Activated naive CD4-positive, alpha-beta T cell treated with anti-CD3 and anti-CD28 coated beads for 36 hours (primary cell): ENCODE measurements at regions not wholly inside any gene's neighbourhood (a gene's known extent, or its start where the extent isn't known, plus 50 kb on each side); places are given as distances from the start of the nearest gene placed in this dataset.

Experiments used
- CTCF ChIA-PET: fragments of 350-600 bp; sonication (Branson Sonifier 250); formaldehyde crosslinking; loops from one replicate; lab custom pipeline; 2021; ENCODE audit warnings: antibody characterized with exemption; lab: Charles Lee
- DNase-seq: peaks from one replicate; pipeline ENCODE4 v3.0.0-alpha.2; 2020
- H3K27ac Mint-ChIP-seq: one replicate; pipeline ENCODE4 v1.8.0; 2021; ENCODE audit warnings: mild to moderate bottlenecking, mixed read lengths
- H3K27me3 Mint-ChIP-seq: one replicate; pipeline ENCODE4 v1.8.0; 2021; ENCODE audit warnings: low read depth, mixed read lengths
- H3K36me3 Mint-ChIP-seq: one replicate; pipeline ENCODE4 v1.8.0; 2021; ENCODE audit warnings: low read depth, mixed read lengths
- H3K4me1 Mint-ChIP-seq: one replicate; pipeline ENCODE4 v1.8.0; 2021; ENCODE audit warnings: low read depth, mixed read lengths
- H3K4me3 Mint-ChIP-seq: one replicate; pipeline ENCODE4 v1.8.0; 2021; ENCODE audit warnings: mild to moderate bottlenecking, moderate library complexity, mixed read lengths
- H3K9me3 Mint-ChIP-seq: one replicate; pipeline ENCODE4 v1.8.0; 2021; ENCODE audit warnings: mixed read lengths
- intact Hi-C: fragments of 100-400 bp; cut with micrococcal nuclease; formaldehyde crosslinking; loops from one replicate; pipeline ENCODE4 v1.15.1; 2023

GRCh38 chr15:98266295-98266694 lies 305.8 kb downstream of the ARRDC4 start:
- CTCF ChIA-PET = no interaction called here

GRCh38 chr15:98268163-98268562 lies 307.7 kb downstream of the ARRDC4 start:
- Mint-ChIP-seq H3K9me3 (peaks cover 15% of the 10 kb centered on the region), H3K36me3 (no peaks in the 10 kb centered on the region), H3K27ac (no peak overlapping the region), H3K4me3 (no peak overlapping the region), H3K4me1 (no peaks in the 10 kb centered on the region), H3K27me3 (no peaks in the 10 kb centered on the region)
- intact Hi-C loops = no loop called here
- DNase-seq = no peak
- CTCF ChIA-PET = interaction anchor here (0.5 kb wide), 1 partner anchor 27 kb away, joined by 3 read pairs; no protein-coding TSS in a partner anchor

More at GRCh38 chr15:98266295-98266694, 305.8 kb downstream of the ARRDC4 start:
- H3K36me3 Mint-ChIP-seq = no peaks in the 10 kb centered on the region
- H3K9me3 Mint-ChIP-seq = peaks cover 16% of the 10 kb centered on the region
- intact Hi-C loops = no loop called here
- DNase-seq = no peak
- no peaks in the 10 kb centered on the region for H3K4me1 Mint-ChIP-seq
- no peak overlapping the region for H3K27ac Mint-ChIP-seq
- H3K4me3 Mint-ChIP-seq = no peak overlapping the region
- peaks cover 2% of the 10 kb centered on the region for H3K27me3 Mint-ChIP-seq

GRCh38 chr15:98272625-98273024 lies 312.1 kb downstream of the ARRDC4 start:
- H3K27me3 Mint-ChIP-seq = peaks cover 11% of the 10 kb centered on the region
- peaks cover 3% of the 10 kb centered on the region for H3K4me1 Mint-ChIP-seq
- H3K36me3 Mint-ChIP-seq = no peaks in the 10 kb centered on the region
- H3K4me3 Mint-ChIP-seq = no peak overlapping the region
- no peak overlapping the region for H3K27ac Mint-ChIP-seq
- intact Hi-C loops = no loop called here
- DNase-seq = no peak
- peaks cover 3% of the 10 kb centered on the region for H3K9me3 Mint-ChIP-seq
- CTCF ChIA-PET = interaction anchor here (0.6 kb wide), 1 partner anchor 16 kb away, joined by 3 read pairs; no protein-coding TSS in a partner anchor

- Mint-ChIP-seq H3K4me1 (peaks cover 3% of the 10 kb centered on the region), H3K4me3 (no peak overlapping the region), H3K9me3 (peaks cover 2% of the 10 kb centered on the region), H3K27me3 (peaks cover 13% of the 10 kb centered on the region), H3K27ac (no peak overlapping the region), H3K36me3 (no peaks in the 10 kb centered on the region)
- CTCF ChIA-PET = interaction anchor here (1.7 kb wide), 1 partner anchor 146 kb away, joined by 3 read pairs; no protein-coding TSS in a partner anchor
- DNase-seq = no peak
- intact Hi-C loops = no loop called here
These were observed 315.5 kb downstream of the ARRDC4 start for GRCh38 chr15:98276018-98276417.

- Mint-ChIP-seq H3K4me3 (no peak overlapping the region), H3K36me3 (no peaks in the 10 kb centered on the region), H3K27ac (no peak overlapping the region), H3K4me1 (peaks cover 3% of the 10 kb centered on the region), H3K27me3 (peaks cover 13% of the 10 kb centered on the region), H3K9me3 (peaks cover 2% of the 10 kb centered on the region)
- intact Hi-C loops = no loop called here
- no peak for DNase-seq
- CTCF ChIA-PET = interaction anchor here (0.7 kb wide), 1 partner anchor 309 kb away, joined by 3 read pairs; no protein-coding TSS in a partner anchor
These were observed 317.1 kb downstream of the ARRDC4 start for GRCh38 chr15:98277602-98278001.

- H3K4me1 Mint-ChIP-seq = no peaks in the 10 kb centered on the region
- H3K27me3 Mint-ChIP-seq = peaks cover 12% of the 10 kb centered on the region
- intact Hi-C loops = no loop called here
- no peak overlapping the region for H3K4me3 Mint-ChIP-seq
- H3K36me3 Mint-ChIP-seq = no peaks in the 10 kb centered on the region
- CTCF ChIA-PET = interaction anchor here (1.2 kb wide), 1 partner anchor 31 kb away, joined by 3 read pairs; no protein-coding TSS in a partner anchor
- no peak overlapping the region for H3K27ac Mint-ChIP-seq
- H3K9me3 Mint-ChIP-seq = peaks cover 2% of the 10 kb centered on the region
- no peak for DNase-seq
These were observed 319.9 kb downstream of the ARRDC4 start for GRCh38 chr15:98280284-98280975.

GRCh38 chr15:98281130-98281529 lies 320.6 kb downstream of the ARRDC4 start:
- peaks cover 2% of the 10 kb centered on the region for H3K9me3 Mint-ChIP-seq

GRCh38 chr15:98282656-98283332 lies 322.3 kb downstream of the ARRDC4 start:
- Mint-ChIP-seq H3K36me3 (no peaks in the 10 kb centered on the region), H3K9me3 (peaks cover 2% of the 10 kb centered on the region), H3K27me3 (peaks cover 8% of the 10 kb centered on the region), H3K4me3 (no peak overlapping the region), H3K4me1 (no peaks in the 10 kb centered on the region), H3K27ac (no peak overlapping the region)
- no peak for DNase-seq
- CTCF ChIA-PET = no interaction called here
- intact Hi-C loops = no loop called here

More at GRCh38 chr15:98281130-98281529, 320.6 kb downstream of the ARRDC4 start:
- intact Hi-C loops = no loop called here
- no peaks in the 10 kb centered on the region for H3K36me3 Mint-ChIP-seq
- H3K27ac Mint-ChIP-seq = no peak overlapping the region
- no peak overlapping the region for H3K4me3 Mint-ChIP-seq
- peaks cover 11% of the 10 kb centered on the region for H3K27me3 Mint-ChIP-seq
- no peaks in the 10 kb centered on the region for H3K4me1 Mint-ChIP-seq
- CTCF ChIA-PET = no interaction called here
- DNase-seq = no peak

GRCh38 chr15:98286200-98286599 lies 325.7 kb downstream of the ARRDC4 start:
- CTCF ChIA-PET = interaction anchor here (0.9 to 1.3 kb wide), 2 partner anchors 97 to 141 kb away, joined by 3 read pairs; no protein-coding TSS in a partner anchor
- peaks cover 24% of the 10 kb centered on the region for H3K27me3 Mint-ChIP-seq
- H3K4me1 Mint-ChIP-seq = no peaks in the 10 kb centered on the region
- intact Hi-C loops = no loop called here
- H3K36me3 Mint-ChIP-seq = no peaks in the 10 kb centered on the region
- H3K4me3 Mint-ChIP-seq = no peak overlapping the region
- no peak for DNase-seq
- no peaks in the 10 kb centered on the region for H3K9me3 Mint-ChIP-seq
- no peak overlapping the region for H3K27ac Mint-ChIP-seq

- CTCF ChIA-PET = interaction anchor here (0.9 to 1.3 kb wide), 2 partner anchors 96 to 140 kb away, joined by 3 read pairs; no protein-coding TSS in a partner anchor
- intact Hi-C loops = no loop called here
- Mint-ChIP-seq H3K4me1 (no peaks in the 10 kb centered on the region), H3K27me3 (peaks cover 27% of the 10 kb centered on the region), H3K36me3 (no peaks in the 10 kb centered on the region), H3K4me3 (no peak overlapping the region), H3K27ac (no peak overlapping the region), H3K9me3 (no peaks in the 10 kb centered on the region)
- no peak for DNase-seq
These were observed 326.3 kb downstream of the ARRDC4 start for GRCh38 chr15:98286831-98287230.

GRCh38 chr15:98288091-98288590 lies 327.6 kb downstream of the ARRDC4 start:
- H3K36me3 Mint-ChIP-seq = no peaks in the 10 kb centered on the region
- H3K4me3 Mint-ChIP-seq = no peak overlapping the region
- H3K27me3 Mint-ChIP-seq = peaks cover 32% of the 10 kb centered on the region
- CTCF ChIA-PET = no interaction called here
- H3K27ac Mint-ChIP-seq = no peak overlapping the region
- H3K9me3 Mint-ChIP-seq = no peaks in the 10 kb centered on the region
- peaks cover 6% of the 10 kb centered on the region for H3K4me1 Mint-ChIP-seq
- intact Hi-C loops = no loop called here
- DNase-seq = no peak

GRCh38 chr15:98289747-98290146 lies 329.2 kb downstream of the ARRDC4 start:
- CTCF ChIA-PET = interaction anchor here (0.7 kb wide), 1 partner anchor 99 kb away, joined by 3 read pairs; no protein-coding TSS in a partner anchor

More at GRCh38 chr15:98289747-98290146, 329.2 kb downstream of the ARRDC4 start:
- Mint-ChIP-seq H3K36me3 (no peaks in the 10 kb centered on the region), H3K27me3 (peaks cover 36% of the 10 kb centered on the region), H3K4me1 (peaks cover 6% of the 10 kb centered on the region), H3K9me3 (no peaks in the 10 kb centered on the region), H3K4me3 (no peak overlapping the region), H3K27ac (no peak overlapping the region)
- no peak for DNase-seq
- intact Hi-C loops = loop anchor here (5.0 kb wide), 3 partner anchors 133 to 382 kb away; no protein-coding TSS in a partner anchor
